GM10248 (cell line): ENCODE measurements at regions not wholly inside any gene's neighbourhood (a gene's known extent, or its start where the extent isn't known, plus 50 kb on each side); places are given as distances from the start of the nearest gene placed in this dataset.

Experiments used
- CTCF ChIA-PET: fragments of 300-600 bp; sonication (Branson Sonifier 250); formaldehyde crosslinking; extraction: SDS; loops from one replicate; lab custom pipeline; 2021; ENCODE audit warnings: antibody characterized with exemption; lab: Yijun Ruan, JAX
- POLR2A ChIA-PET: fragments of 350-650 bp; sonication (Branson Sonifier 250); formaldehyde crosslinking; extraction: SDS; loops from one replicate; lab custom pipeline; 2020; ENCODE audit warnings: antibody characterized with exemption; lab: Yijun Ruan, JAX
- DNase-seq: peaks from one replicate; pipeline ENCODE4 v3.0.0; 2012; ENCODE audit errors: extremely low spot score
- TF ChIP-seq, protein P1 (sequence below): IDR thresholded peaks from 2 replicates; pipeline ENCODE4 v1.5.1; 2012; ENCODE audit warnings: mild to moderate bottlenecking, low read depth; ENCODE audit errors: extremely low read depth, missing control alignments, control extremely low read depth

DNA sequence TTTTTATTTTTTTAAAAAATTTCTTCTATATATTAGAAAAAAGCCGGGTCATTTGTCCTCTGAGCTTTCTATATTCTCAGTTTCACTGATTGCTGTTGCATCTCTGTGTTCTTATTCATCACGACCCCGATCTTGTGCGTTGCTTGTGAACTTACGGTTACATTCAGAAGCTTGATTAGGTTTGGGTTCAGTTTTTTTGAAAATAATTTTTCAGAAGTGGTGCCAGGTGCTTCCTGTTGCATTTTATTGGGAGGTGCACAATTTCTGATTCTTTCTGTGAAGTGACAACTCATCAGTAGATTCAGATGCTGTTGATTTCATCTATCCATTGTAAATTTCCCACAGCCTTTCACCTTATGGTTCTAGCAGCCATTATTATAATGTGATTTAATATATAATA is 147.3 kb downstream of the INHBB start:
- DNase-seq: no peak
- ChIA-PET POLR2A (no interaction called here), CTCF (no interaction called here)
- TF ChIP-seq, protein P1, sequence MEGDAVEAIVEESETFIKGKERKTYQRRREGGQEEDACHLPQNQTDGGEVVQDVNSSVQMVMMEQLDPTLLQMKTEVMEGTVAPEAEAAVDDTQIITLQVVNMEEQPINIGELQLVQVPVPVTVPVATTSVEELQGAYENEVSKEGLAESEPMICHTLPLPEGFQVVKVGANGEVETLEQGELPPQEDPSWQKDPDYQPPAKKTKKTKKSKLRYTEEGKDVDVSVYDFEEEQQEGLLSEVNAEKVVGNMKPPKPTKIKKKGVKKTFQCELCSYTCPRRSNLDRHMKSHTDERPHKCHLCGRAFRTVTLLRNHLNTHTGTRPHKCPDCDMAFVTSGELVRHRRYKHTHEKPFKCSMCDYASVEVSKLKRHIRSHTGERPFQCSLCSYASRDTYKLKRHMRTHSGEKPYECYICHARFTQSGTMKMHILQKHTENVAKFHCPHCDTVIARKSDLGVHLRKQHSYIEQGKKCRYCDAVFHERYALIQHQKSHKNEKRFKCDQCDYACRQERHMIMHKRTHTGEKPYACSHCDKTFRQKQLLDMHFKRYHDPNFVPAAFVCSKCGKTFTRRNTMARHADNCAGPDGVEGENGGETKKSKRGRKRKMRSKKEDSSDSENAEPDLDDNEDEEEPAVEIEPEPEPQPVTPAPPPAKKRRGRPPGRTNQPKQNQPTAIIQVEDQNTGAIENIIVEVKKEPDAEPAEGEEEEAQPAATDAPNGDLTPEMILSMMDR: no peak

GRCh38 chr2:120494446-120494845 is 148.5 kb downstream of the INHBB start:
- TF ChIP-seq, protein P1: no peak
- DNase-seq: no peak
- CTCF ChIA-PET: no interaction called here
- POLR2A ChIA-PET: no interaction called here

- POLR2A ChIA-PET: no interaction called here
- DNase-seq: no peak
- TF ChIP-seq, protein P1: no peak
- CTCF ChIA-PET: no interaction called here
Measured at GRCh38 chr2:120495586-120495985, 149.7 kb downstream of the INHBB start.

DNA sequence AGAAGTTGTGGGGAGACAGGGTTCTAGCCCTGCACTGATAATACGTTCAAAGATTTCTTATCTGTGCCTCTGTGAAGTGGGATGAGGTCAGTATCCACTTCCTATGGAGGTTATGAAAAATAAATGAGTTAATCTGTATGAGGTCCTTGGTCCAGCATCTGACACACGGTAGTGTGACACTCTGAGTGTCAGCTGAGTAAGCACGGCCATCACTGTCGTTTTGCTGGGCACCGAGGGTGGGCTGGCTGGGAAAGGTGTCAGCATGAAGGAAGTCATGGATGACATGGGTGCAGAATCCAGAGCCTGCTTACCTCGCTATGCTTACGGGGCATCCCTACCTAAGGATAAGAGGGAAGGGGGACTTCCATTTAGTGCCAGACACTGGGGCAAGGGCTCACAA is 150.3 kb downstream of the INHBB start:
- ChIA-PET CTCF (no interaction called here), POLR2A (no interaction called here)
- DNase-seq: no peak
- TF ChIP-seq, protein P1: no peak

- POLR2A ChIA-PET: no interaction called here
- CTCF ChIA-PET: no interaction called here
- DNase-seq: no peak
- TF ChIP-seq, protein P1: no peak
Measured at GRCh38 chr2:120496759-120497158, 150.8 kb downstream of the INHBB start.

DNA sequence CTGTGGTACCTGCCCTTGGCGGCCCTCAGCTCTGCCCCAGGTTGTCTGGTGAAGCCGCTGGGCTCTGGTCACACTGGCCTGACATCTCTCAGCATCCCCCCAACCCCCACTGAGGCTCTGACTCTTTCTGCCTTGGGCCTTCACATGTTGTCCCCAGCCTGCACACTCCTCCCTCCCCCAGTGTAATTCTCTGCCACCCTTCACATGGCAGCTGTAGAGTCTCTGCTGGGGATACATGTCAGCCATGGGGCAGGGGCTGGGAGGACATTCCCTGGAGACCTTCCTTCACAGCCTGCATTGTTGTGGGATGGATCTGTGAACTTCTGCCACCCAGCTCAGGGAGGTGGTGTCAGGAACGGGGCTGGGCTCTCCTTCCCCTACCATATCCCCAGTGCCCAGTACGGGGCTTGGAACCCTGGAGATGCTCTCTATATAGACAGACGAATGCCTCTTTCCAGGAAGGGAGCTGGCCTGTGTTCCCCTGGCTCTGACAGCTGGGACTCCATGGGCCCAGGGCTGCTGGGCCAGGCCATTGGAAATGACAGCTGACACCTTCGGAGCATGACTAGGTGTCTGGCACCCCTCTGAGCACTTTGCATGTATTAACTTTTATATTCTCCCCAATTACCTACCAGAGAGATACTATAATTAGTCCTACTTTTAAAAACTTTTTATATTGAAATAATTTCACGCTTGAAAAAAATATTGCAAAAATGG is 151.5 kb downstream of the INHBB start:
- ChIA-PET POLR2A (no interaction called here), CTCF (no interaction called here)
- DNase-seq: no peak
- TF ChIP-seq, protein P1: no peak
